Activated T-cell treated with anti-CD3 and anti-CD28 coated beads, Interleukin-2, amount 50 U/mL, for 24 hours (primary cell): ENCODE measurements at regions not wholly inside any gene's neighbourhood (a gene's known extent, or its start where the extent isn't known, plus 50 kb on each side); places are given as distances from the start of the nearest gene placed in this dataset.
A peak's percentile ranks its signal among the peaks of the same experiment; 100 is the strongest.

ENCODE experiments used
- DNase-seq: peaks from one replicate; pipeline ENCODE4 v3.0.0-alpha.2; 2020
- H3K27ac Mint-ChIP-seq: 2 replicates; pipeline ENCODE4 v1.8.0; 2020; ENCODE audit warnings: mild to moderate bottlenecking, mixed read lengths
- H3K27me3 Mint-ChIP-seq: 2 replicates; pipeline ENCODE4 v1.8.0; 2020; ENCODE audit warnings: mixed read lengths
- H3K36me3 Mint-ChIP-seq: 2 replicates; pipeline ENCODE4 v1.8.0; 2020; ENCODE audit warnings: low read depth, mixed read lengths
- H3K4me1 Mint-ChIP-seq: 2 replicates; pipeline ENCODE4 v1.8.0; 2020; ENCODE audit warnings: low read depth, mixed read lengths
- H3K4me3 Mint-ChIP-seq: 2 replicates; pipeline ENCODE4 v1.8.0; 2020; ENCODE audit warnings: mild to moderate bottlenecking, moderate library complexity, mixed read lengths
- H3K9me3 Mint-ChIP-seq: 2 replicates; pipeline ENCODE4 v1.8.0; 2020; ENCODE audit warnings: mixed read lengths

- no peaks in the 10 kb centered on the region for H3K36me3 Mint-ChIP-seq
- no peak overlapping the region for H3K27ac Mint-ChIP-seq
- H3K4me3 Mint-ChIP-seq, result no peak overlapping the region
- H3K4me1 Mint-ChIP-seq, result peaks cover 12% of the 10 kb centered on the region
- no peaks in the 10 kb centered on the region for H3K9me3 Mint-ChIP-seq
- H3K27me3 Mint-ChIP-seq, result peaks cover 9% of the 10 kb centered on the region
- DNase-seq, result no peak
Observed at GRCh38 chr9:95776176-95776575, 99.3 kb upstream of the ERCC6L2 start.

- Mint-ChIP-seq H3K27ac (no peak overlapping the region), H3K9me3 (no peaks in the 10 kb centered on the region), H3K27me3 (peaks cover 18% of the 10 kb centered on the region), H3K4me1 (peaks cover 13% of the 10 kb centered on the region), H3K36me3 (no peaks in the 10 kb centered on the region), H3K4me3 (no peak overlapping the region)
- DNase-seq, result no peak
Observed at GRCh38 chr9:95775191-95775590, 100.3 kb upstream of the ERCC6L2 start.

DNA sequence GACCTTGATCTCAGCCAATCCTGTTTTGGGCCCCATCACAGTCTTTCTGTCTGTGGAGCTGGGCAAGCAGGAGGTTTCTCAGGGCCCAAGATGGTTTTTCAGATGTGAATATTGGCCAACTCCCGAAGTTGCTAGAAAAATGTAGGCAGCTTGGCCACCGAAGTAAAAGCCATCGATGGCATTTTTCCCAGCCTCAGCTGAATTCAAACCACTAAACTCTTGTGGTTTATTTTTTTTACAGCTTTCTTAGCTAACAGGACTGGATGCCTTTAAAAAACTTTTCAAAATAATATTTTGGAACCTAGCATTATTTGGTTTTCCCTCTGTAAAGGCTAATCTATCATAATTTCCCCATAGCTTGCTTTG lies 102.5 kb upstream of the ERCC6L2 start:
- peaks cover 29% of the 10 kb centered on the region for H3K27me3 Mint-ChIP-seq
- no peaks in the 10 kb centered on the region for H3K9me3 Mint-ChIP-seq
- H3K27ac Mint-ChIP-seq, result peak overlapping the region; percentile 38
- no peak for DNase-seq
- H3K4me3 Mint-ChIP-seq, result no peak overlapping the region
- no peaks in the 10 kb centered on the region for H3K36me3 Mint-ChIP-seq
- peaks cover 13% of the 10 kb centered on the region for H3K4me1 Mint-ChIP-seq

DNA sequence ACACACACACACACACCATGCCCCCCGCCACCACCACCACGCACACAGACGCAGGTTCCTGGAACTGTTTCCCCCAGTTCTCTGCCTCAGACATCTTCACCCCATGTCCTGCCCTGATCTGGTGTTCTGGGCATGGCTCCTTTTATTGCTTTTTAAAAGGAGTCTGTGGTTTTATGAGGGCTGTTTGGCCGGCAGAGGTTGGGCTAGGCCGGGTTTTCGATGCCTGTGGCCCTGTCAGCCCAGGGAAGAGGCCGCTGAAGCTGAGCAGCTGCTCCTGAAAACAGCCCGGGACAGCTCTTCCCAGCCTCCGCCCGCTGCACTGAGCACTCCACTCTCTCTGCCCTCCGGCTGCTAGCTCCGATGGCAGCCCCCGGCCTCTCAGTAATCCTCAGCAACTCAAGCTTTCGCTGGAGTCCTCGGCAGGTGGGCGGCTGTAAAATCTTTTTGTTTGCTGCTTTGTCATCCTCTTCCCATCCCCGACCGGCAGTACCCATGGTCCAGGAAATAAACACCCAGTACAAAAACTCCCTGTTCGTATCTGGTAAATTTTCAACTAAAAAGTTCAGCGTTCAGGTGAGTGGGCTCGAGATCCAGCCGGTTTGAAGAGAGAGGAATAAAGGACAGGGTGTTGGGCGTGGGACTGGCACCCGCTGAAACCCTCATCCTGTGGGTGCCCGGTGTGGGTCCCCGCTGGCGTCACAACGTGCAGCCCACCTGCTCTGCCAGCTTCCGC lies 103.0 kb upstream of the ERCC6L2 start:
- DNase-seq, result peak; percentile 38
- peak overlapping the region; percentile 38 for H3K27ac Mint-ChIP-seq
- H3K27me3 Mint-ChIP-seq, result peaks cover 29% of the 10 kb centered on the region
- no peaks in the 10 kb centered on the region for H3K9me3 Mint-ChIP-seq
- H3K4me3 Mint-ChIP-seq, result peak overlapping the region; percentile 17
- H3K4me1 Mint-ChIP-seq, result peaks cover 13% of the 10 kb centered on the region
- no peaks in the 10 kb centered on the region for H3K36me3 Mint-ChIP-seq

GRCh38 chr9:95771556-95772246 lies 103.8 kb upstream of the ERCC6L2 start:
- Mint-ChIP-seq H3K4me3 (no peak overlapping the region), H3K27me3 (peaks cover 29% of the 10 kb centered on the region), H3K4me1 (peaks cover 13% of the 10 kb centered on the region), H3K9me3 (no peaks in the 10 kb centered on the region), H3K36me3 (no peaks in the 10 kb centered on the region), H3K27ac (no peak overlapping the region)
- DNase-seq, result no peak

GRCh38 chr9:95770653-95771131 lies 104.8 kb upstream of the ERCC6L2 start:
- no peak overlapping the region for H3K27ac Mint-ChIP-seq
- H3K9me3 Mint-ChIP-seq, result no peaks in the 10 kb centered on the region
- peaks cover 29% of the 10 kb centered on the region for H3K27me3 Mint-ChIP-seq
- H3K4me1 Mint-ChIP-seq, result peaks cover 13% of the 10 kb centered on the region
- H3K36me3 Mint-ChIP-seq, result no peaks in the 10 kb centered on the region
- no peak overlapping the region for H3K4me3 Mint-ChIP-seq
- DNase-seq, result no peak

GRCh38 chr9:95769909-95770433 lies 105.5 kb upstream of the ERCC6L2 start:
- peaks cover 29% of the 10 kb centered on the region for H3K27me3 Mint-ChIP-seq
- no peaks in the 10 kb centered on the region for H3K36me3 Mint-ChIP-seq
- H3K27ac Mint-ChIP-seq, result no peak overlapping the region
- no peak overlapping the region for H3K4me3 Mint-ChIP-seq
- no peaks in the 10 kb centered on the region for H3K9me3 Mint-ChIP-seq
- peaks cover 13% of the 10 kb centered on the region for H3K4me1 Mint-ChIP-seq
- no peak for DNase-seq

DNA sequence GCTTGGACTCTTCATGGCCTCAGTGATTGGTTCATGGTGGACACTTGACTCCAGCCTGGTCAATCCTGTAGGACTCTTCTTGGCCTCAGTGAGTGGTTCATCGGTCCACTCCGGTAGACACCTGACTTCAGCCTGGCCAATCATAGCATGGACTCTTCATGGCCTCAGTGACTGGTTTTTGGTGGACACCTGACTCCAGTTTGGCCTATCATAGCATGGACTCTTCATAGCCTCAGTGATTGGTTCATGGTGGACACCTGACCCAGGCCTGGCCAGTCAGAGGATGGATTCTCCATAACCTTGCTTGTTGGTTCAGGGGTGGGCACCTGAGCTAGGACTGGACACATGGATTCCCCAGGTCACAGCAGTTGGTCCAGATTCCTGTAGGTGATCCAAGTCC lies 106.0 kb upstream of the ERCC6L2 start:
- no peak for DNase-seq
- no peak overlapping the region for H3K27ac Mint-ChIP-seq
- no peaks in the 10 kb centered on the region for H3K36me3 Mint-ChIP-seq
- peaks cover 29% of the 10 kb centered on the region for H3K27me3 Mint-ChIP-seq
- peaks cover 13% of the 10 kb centered on the region for H3K4me1 Mint-ChIP-seq
- no peaks in the 10 kb centered on the region for H3K9me3 Mint-ChIP-seq
- no peak overlapping the region for H3K4me3 Mint-ChIP-seq

DNA sequence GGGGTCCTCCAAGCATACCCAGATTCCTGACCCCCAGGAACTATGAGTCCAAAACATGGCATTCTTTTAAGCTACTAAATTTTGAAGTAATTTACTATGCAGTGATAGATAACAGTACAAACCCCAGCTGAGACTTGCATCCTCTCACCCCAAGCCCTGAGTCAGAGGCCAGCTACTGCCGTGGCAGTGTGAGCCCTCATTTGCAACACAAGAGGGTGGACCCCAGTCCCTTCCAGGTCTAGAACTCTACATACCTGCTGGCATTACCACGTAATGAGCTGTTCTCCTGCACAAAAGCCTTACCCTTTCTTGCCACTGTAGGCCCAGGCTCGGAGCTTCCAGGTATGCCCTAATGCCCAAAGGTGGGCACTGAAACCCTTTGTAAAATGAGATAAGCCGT lies 108.6 kb upstream of the ERCC6L2 start:
- H3K4me3 Mint-ChIP-seq, result no peak overlapping the region
- no peak overlapping the region for H3K27ac Mint-ChIP-seq
- DNase-seq, result no peak
- H3K36me3 Mint-ChIP-seq, result no peaks in the 10 kb centered on the region
- peaks cover 25% of the 10 kb centered on the region for H3K27me3 Mint-ChIP-seq
- H3K9me3 Mint-ChIP-seq, result no peaks in the 10 kb centered on the region
- H3K4me1 Mint-ChIP-seq, result peaks cover 10% of the 10 kb centered on the region

DNA sequence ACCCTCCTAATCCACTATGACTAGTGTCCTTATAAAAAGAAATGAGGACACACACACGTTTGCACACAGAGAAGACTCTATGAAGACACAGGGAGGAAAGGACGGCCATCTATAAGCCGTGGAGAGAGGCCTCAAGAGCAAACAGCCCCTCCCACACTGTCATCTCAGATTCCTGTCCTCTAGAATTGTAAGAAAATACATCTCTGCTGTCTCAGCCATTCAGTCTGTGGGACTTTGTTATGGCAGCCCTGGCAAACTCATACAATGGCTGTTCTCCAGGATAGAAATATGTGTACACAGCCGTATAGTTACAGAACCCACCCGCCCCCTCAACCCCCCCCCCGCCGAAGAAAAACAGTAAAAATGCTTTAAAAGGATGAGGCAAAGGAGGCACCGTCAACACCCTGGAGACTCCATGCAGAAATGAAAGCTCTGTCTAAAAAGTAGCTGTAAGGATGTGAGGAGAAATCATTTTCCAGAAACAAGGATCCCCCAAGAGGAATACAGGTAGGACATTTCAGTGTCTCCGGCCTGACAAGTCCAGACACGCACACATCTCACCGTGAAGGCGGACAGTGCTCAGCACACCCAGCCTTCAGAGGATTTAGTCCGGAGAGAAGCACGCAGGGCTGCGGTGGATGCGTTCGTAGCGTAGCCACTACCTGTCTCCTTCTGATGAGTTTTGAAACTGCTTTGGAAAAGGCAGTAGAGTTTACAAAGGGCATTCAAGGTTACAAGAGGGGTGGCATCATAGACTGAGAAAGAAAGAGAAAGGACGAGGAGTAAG lies 110.8 kb upstream of the ERCC6L2 start:
- Mint-ChIP-seq H3K36me3 (no peaks in the 10 kb centered on the region), H3K27me3 (peaks cover 6% of the 10 kb centered on the region), H3K27ac (no peak overlapping the region), H3K4me3 (no peak overlapping the region), H3K4me1 (peaks cover 2% of the 10 kb centered on the region), H3K9me3 (no peaks in the 10 kb centered on the region)
- DNase-seq, result no peak

DNA sequence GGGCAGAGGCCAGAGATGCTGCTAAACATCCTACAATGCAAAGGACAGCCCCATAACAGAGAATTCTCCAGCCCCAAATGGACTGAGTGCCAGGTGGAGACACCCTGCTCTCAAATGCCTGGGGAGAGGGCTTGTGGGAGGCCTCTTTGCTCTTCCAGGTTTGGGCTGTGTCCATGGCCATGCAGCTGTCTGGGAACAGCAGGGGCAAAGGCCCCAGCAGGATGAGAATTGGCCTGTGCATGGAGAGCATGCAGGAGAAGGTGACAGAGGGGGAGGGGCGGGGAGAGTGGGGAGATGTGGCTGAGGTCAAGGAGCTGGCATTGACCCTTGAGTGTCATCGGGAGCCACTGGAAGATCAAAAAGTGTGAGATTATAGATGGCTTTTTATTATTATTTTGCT lies 111.5 kb upstream of the ERCC6L2 start:
- Mint-ChIP-seq H3K9me3 (no peaks in the 10 kb centered on the region), H3K36me3 (no peaks in the 10 kb centered on the region), H3K27me3 (no peaks in the 10 kb centered on the region), H3K27ac (no peak overlapping the region), H3K4me1 (peaks cover 2% of the 10 kb centered on the region), H3K4me3 (no peak overlapping the region)
- no peak for DNase-seq

GRCh38 chr9:95763006-95763405 lies 112.5 kb upstream of the ERCC6L2 start:
- no peaks in the 10 kb centered on the region for H3K9me3 Mint-ChIP-seq
- peaks cover 2% of the 10 kb centered on the region for H3K4me1 Mint-ChIP-seq
- H3K27ac Mint-ChIP-seq, result no peak overlapping the region
- H3K4me3 Mint-ChIP-seq, result no peak overlapping the region
- H3K27me3 Mint-ChIP-seq, result no peaks in the 10 kb centered on the region
- H3K36me3 Mint-ChIP-seq, result no peaks in the 10 kb centered on the region
- DNase-seq, result no peak

DNA sequence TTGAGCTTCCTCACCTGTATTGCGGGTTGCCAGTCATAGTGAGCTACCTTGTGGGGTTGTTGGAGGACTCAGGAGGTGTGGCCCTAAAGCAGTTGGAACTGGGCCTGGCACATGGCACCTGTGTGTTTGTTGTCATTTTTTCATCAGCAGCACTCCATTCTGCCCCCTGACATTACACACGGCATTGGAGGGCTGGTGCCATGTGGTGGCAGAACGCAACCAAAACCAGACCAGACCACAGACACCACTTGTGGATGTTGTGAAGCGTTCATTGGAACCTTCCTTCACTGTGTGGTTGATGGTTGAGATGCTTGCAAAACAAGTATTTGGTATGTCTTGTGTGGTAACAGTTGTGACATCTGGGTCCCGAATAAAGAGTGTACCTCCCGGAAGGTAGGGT lies 113.2 kb upstream of the ERCC6L2 start:
- peaks cover 2% of the 10 kb centered on the region for H3K4me1 Mint-ChIP-seq
- no peak for DNase-seq
- H3K27me3 Mint-ChIP-seq, result no peaks in the 10 kb centered on the region
- no peaks in the 10 kb centered on the region for H3K36me3 Mint-ChIP-seq
- H3K4me3 Mint-ChIP-seq, result no peak overlapping the region
- H3K9me3 Mint-ChIP-seq, result no peaks in the 10 kb centered on the region
- no peak overlapping the region for H3K27ac Mint-ChIP-seq

DNA sequence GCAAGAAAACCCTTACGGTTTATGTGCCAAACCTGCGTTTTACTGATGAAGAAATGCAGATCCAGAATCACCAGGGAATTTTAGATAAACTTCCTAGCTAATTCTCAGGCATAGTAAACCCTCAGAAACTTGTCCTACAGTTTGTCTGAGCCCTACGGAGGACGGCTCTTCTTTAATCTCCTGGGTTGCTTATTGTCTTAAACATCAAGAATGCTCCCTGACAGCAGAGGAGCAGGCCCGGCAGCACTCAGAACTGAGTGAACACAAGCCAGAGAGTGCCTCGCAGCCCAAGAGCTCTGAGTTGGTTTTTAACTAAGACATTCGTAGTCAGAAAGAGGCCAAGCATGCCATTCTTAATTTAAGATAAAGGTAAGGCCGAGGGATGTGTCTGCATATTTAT lies 114.7 kb upstream of the ERCC6L2 start:
- DNase-seq, result no peak
- H3K4me1 Mint-ChIP-seq, result peaks cover 2% of the 10 kb centered on the region
- H3K27me3 Mint-ChIP-seq, result no peaks in the 10 kb centered on the region

More for the DNA sequence above, 114.7 kb upstream of the ERCC6L2 start:
- H3K27ac Mint-ChIP-seq, result no peak overlapping the region
- H3K9me3 Mint-ChIP-seq, result no peaks in the 10 kb centered on the region
- no peak overlapping the region for H3K4me3 Mint-ChIP-seq
- H3K36me3 Mint-ChIP-seq, result no peaks in the 10 kb centered on the region
